ENCODE measurements at regions not wholly inside any gene's neighbourhood (a gene's known extent, or its start where the extent isn't known, plus 50 kb on each side); places are given as distances from the start of the nearest gene placed in this dataset.

DNA sequence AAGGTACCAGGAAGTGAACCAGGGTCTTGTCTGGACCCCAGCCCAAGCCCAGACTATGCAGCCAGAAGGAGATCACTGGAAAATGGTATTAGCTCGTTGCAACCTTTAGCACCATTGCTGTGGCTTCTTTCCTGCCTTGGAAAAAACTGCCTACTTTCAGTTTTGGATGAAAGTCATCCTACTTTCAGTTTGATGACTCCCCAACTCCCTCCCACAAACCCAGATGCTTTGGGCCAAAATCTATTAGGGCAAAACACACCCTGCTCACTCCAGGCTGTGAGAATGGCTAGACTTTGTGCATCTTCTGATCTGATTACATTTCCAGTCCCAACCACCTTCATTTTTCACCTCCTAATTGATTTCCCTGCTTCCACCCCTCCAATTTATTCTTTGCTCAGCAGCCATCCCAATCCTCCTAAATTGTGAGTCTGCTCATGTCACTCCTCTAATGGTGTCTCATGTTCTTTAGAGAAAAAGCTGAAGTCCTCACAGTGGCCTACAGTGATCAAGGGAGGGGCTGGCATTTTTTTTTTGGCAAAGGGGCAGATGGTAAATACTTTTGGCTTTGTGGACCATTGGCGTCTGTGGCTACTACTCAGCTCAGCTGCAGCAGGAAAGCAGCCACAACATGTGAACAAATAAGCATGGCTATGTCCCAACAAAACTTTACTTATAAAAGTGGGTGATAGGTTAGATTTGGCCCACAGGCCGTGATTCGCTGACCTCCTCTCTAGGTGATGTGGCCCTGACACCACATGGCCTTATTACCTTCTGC lies 368.7 kb downstream of the SLC4A3 start:
- Histone ChIP-seq H3K27ac (ENCODE audit: extremely low read depth, low read depth, low read length) (no peak overlapping the region), H3K4me1 (ENCODE audit: control insufficient read depth, insufficient read depth, low read length) (no peaks in the 10 kb centered on the region), H3K4me3 (ENCODE audit: low read depth, low read length) (no peak overlapping the region), H3K36me3 (ENCODE audit: control insufficient read depth in 2 of 2, insufficient read depth in 1 of 2, low read length in 2 of 2) (no peaks in the 10 kb centered on the region), H3K9me3 (ENCODE audit: control insufficient read depth, insufficient read depth, low read depth, low read length) (no peaks in the 10 kb centered on the region)
- TF ChIP-seq ZNF341 (tag by site-specific recombination; IDR thresholded peaks at IDR 0.05; ENCODE audit: low read depth), result no peak
- ChIA-PET POLR2A (no interaction called here), CTCF (interaction anchor here (0.6 kb wide), 1 partner anchor 18 kb away, joined by 3 read pairs; no protein-coding TSS in a partner anchor)

DNA sequence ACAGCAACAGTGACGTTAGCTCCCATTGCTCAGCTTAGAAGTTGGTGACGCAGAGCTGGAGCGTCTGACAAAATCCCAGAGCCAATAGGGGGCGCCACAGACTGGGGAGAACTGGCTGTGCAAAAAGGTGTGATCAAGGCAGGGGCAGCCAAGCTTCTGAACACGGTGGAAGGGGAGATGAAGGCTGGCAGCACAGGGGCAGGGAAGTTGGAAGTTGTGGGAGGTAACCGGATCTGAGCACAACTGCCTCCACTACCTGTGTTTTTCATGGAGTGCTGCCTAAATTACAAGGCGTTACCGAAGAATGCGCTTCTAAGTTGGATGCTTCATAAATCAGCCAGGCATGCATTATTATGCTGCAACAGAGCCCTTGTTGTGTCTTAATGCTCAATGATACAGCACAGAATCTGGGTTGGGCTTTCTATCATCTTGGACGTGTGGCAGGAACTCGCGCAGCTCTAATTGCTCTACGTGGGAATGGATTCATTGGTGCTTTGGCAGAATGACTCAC lies 370.0 kb downstream of the SLC4A3 start:
- Histone ChIP-seq H3K4me3 (ENCODE audit: low read depth, low read length) (no peak overlapping the region), H3K36me3 (ENCODE audit: control insufficient read depth in 2 of 2, insufficient read depth in 1 of 2, low read length in 2 of 2) (no peaks in the 10 kb centered on the region), H3K9me3 (ENCODE audit: control insufficient read depth, insufficient read depth, low read depth, low read length) (no peaks in the 10 kb centered on the region), H3K4me1 (ENCODE audit: control insufficient read depth, insufficient read depth, low read length) (no peaks in the 10 kb centered on the region), H3K27ac (ENCODE audit: extremely low read depth, low read depth, low read length) (no peak overlapping the region)
- CTCF ChIA-PET, result interaction anchor here (0.5 to 2.7 kb wide), 13 partner anchors 9 to 1730 kb away, joined by 3 to 12 read pairs (median 3); no protein-coding TSS in a partner anchor
- TF ChIP-seq ZNF654 (tag by site-specific recombination; IDR thresholded peaks at IDR 0.05; ENCODE audit: low read depth), result peak; percentile 34
- TF ChIP-seq, protein P1, sequence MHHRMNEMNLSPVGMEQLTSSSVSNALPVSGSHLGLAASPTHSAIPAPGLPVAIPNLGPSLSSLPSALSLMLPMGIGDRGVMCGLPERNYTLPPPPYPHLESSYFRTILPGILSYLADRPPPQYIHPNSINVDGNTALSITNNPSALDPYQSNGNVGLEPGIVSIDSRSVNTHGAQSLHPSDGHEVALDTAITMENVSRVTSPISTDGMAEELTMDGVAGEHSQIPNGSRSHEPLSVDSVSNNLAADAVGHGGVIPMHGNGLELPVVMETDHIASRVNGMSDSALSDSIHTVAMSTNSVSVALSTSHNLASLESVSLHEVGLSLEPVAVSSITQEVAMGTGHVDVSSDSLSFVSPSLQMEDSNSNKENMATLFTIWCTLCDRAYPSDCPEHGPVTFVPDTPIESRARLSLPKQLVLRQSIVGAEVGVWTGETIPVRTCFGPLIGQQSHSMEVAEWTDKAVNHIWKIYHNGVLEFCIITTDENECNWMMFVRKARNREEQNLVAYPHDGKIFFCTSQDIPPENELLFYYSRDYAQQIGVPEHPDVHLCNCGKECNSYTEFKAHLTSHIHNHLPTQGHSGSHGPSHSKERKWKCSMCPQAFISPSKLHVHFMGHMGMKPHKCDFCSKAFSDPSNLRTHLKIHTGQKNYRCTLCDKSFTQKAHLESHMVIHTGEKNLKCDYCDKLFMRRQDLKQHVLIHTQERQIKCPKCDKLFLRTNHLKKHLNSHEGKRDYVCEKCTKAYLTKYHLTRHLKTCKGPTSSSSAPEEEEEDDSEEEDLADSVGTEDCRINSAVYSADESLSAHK (tag by site-specific recombination; IDR thresholded peaks at IDR 0.05), result no peak
- POLR2A ChIA-PET, result no interaction called here

- ChIA-PET CTCF (interaction anchor here (0.6 to 2.7 kb wide), 10 partner anchors 8 to 1164 kb away, joined by 3 to 12 read pairs (median 4); no protein-coding TSS in a partner anchor), POLR2A (no interaction called here)
- H3K4me3 ChIP-seq (ENCODE audit: low read depth, low read length), result no peak overlapping the region
- H3K4me1 ChIP-seq (ENCODE audit: control insufficient read depth, insufficient read depth, low read length), result no peaks in the 10 kb centered on the region
- TF ChIP-seq ZNF433 (tag by site-specific recombination; IDR thresholded peaks at IDR 0.05; ENCODE audit: low read depth) (no peak), KLF8 (tag by site-specific recombination; IDR thresholded peaks at IDR 0.05) (no peak), BCL11B (tag by site-specific recombination; IDR thresholded peaks at IDR 0.05; ENCODE audit: low read depth) (no peak), ZNF24 (tag by site-specific recombination; IDR thresholded peaks at IDR 0.05) (no peak)
- TF ChIP-seq, protein P2, sequence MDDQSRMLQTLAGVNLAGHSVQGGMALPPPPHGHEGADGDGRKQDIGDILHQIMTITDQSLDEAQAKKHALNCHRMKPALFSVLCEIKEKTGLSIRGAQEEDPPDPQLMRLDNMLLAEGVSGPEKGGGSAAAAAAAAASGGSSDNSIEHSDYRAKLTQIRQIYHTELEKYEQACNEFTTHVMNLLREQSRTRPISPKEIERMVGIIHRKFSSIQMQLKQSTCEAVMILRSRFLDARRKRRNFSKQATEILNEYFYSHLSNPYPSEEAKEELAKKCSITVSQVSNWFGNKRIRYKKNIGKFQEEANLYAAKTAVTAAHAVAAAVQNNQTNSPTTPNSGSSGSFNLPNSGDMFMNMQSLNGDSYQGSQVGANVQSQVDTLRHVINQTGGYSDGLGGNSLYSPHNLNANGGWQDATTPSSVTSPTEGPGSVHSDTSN (CRISPR knock-in tag; IDR thresholded peaks at IDR 0.05), result no peak
- TF ChIP-seq, protein P3, sequence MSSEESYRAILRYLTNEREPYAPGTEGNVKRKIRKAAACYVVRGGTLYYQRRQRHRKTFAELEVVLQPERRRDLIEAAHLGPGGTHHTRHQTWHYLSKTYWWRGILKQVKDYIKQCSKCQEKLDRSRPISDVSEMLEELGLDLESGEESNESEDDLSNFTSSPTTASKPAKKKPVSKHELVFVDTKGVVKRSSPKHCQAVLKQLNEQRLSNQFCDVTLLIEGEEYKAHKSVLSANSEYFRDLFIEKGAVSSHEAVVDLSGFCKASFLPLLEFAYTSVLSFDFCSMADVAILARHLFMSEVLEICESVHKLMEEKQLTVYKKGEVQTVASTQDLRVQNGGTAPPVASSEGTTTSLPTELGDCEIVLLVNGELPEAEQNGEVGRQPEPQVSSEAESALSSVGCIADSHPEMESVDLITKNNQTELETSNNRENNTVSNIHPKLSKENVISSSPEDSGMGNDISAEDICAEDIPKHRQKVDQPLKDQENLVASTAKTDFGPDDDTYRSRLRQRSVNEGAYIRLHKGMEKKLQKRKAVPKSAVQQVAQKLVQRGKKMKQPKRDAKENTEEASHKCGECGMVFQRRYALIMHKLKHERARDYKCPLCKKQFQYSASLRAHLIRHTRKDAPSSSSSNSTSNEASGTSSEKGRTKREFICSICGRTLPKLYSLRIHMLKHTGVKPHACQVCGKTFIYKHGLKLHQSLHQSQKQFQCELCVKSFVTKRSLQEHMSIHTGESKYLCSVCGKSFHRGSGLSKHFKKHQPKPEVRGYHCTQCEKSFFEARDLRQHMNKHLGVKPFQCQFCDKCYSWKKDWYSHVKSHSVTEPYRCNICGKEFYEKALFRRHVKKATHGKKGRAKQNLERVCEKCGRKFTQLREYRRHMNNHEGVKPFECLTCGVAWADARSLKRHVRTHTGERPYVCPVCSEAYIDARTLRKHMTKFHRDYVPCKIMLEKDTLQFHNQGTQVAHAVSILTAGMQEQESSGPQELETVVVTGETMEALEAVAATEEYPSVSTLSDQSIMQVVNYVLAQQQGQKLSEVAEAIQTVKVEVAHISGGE (tag by site-specific recombination; conservative IDR thresholded peaks at IDR 0.05; ENCODE audit: low read depth), result no peak
- H3K9me3 ChIP-seq (ENCODE audit: control insufficient read depth, insufficient read depth, low read depth, low read length), result no peaks in the 10 kb centered on the region
- H3K27ac ChIP-seq (ENCODE audit: extremely low read depth, low read depth, low read length), result no peak overlapping the region
- H3K36me3 ChIP-seq (ENCODE audit: control insufficient read depth in 2 of 2, insufficient read depth in 1 of 2, low read length in 2 of 2), result no peaks in the 10 kb centered on the region
Observed at GRCh38 chr2:219998107-219998506, 370.7 kb downstream of the SLC4A3 start.
